Urothelium cell line (cell line): ENCODE measurements at regions not wholly inside any gene's neighbourhood (a gene's known extent, or its start where the extent isn't known, plus 50 kb on each side); places are given as distances from the start of the nearest gene placed in this dataset.

Experiments used
- DNase-seq: peaks from one replicate; pipeline ENCODE4 v3.0.0; 2011; ENCODE audit warnings: low spot score, mixed read lengths
- FAIRE-seq: peaks from 2 replicates; lab custom pipeline; 2011; peaks lifted over from hg19 to GRCh38; lab: Jason Lieb, UNC

DNA sequence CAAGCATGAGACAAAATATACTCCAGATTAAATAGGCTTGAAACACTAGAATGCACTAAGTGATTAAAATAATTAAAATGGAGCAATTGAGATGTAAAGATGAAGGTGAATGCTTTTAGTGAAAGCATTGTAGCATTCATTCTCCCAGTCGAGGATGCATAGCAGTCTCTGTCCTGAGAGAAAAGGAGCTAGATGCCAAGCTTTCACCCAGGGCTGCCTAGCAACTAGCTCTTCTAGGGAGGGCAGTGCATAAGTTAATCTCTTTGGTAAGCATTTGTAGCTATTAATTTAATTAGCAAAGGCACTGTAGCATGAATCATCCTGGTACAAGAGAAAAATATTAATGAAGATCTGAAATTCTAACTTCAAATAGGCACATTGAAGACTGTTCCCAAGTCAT, 1014.8 kb downstream of the C4orf33 start:
- FAIRE-seq (no peak), DNase-seq (no peak)

DNA sequence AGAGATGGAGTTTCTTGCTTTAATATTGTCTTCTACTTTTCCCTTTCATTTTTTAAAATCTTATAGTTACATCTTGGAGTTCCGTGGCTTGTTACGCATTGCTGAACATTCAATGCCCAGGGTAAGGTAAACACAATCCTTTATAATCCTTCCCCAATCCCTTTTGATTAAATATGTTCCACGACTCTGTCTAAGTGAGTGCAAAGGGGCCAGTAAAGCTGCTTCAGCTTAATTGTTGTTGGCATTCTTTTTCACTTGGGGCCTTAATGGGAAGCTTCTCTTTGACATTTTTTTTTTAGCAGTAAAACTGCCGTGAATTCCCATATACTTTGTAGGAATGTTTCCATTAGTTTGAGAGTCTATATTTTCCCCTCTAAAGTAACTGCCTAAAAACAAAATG, 1028.1 kb downstream of the C4orf33 start:
- no peak for FAIRE-seq
- DNase-seq: no peak

DNA sequence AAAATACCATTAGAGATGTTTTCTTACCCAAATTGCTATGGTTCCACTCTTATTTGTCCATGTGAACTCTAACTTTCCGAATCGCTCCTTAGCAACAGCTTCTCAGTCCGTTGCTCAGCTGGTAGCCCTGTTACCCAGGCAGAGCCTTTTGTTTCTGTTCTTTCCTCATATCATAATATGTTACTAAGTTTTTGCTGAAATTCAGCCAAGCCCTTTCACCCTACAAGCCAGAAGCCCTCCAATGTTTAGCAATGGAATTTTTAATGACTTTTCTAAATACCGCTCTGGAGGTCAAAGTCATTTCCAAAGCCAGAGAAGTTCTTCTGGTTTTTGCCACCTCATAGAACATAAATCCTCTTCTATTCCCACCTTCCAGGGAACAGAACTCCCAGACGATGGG, 1029.5 kb downstream of the C4orf33 start:
- FAIRE-seq (no peak), DNase-seq (no peak)

- FAIRE-seq: no peak
Measured at GRCh38 chr4:130127297-130127696, 1031.3 kb downstream of the C4orf33 start.

DNA sequence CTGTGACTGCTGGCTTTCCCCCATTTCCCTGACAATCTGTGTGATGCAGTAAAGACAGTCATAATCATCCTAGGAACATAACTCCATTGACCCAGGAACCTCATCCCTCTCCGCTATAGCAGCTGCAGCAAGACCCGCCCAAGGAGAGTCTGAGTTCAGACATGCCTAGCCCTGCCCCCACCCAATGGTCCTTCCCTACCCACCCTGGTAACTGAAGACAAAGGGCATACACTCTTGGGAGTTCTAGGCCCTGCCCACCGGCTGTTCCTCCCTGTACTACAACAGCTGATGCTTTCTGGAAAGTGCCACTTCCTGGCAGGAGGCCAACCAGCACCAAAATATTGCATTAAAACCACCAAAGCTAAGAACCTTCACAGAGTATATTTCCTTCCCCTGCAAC, 1035.6 kb downstream of the C4orf33 start:
- DNase-seq (no peak), FAIRE-seq (no peak)

More at GRCh38 chr4:130127297-130127696, 1031.3 kb downstream of the C4orf33 start:
- no peak for DNase-seq

DNA sequence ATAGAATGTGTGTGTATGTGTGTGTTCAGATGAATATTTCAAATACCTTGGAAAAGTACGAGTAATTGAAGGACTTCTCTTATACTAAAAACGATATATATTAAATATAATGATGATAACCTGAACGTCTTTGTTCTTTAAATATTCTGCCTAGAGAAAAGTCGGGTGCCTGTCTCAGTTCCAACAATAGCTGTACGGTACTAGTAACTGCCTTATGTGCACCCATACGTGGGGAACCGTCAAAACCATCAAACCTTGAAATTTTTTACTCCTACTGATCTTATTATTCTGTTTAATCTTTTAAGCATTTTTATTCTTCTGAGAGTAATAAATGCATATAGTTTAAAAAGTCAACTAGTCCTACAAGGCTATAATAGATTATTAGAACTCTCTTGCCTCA, 1045.7 kb downstream of the C4orf33 start:
- DNase-seq: no peak

DNA sequence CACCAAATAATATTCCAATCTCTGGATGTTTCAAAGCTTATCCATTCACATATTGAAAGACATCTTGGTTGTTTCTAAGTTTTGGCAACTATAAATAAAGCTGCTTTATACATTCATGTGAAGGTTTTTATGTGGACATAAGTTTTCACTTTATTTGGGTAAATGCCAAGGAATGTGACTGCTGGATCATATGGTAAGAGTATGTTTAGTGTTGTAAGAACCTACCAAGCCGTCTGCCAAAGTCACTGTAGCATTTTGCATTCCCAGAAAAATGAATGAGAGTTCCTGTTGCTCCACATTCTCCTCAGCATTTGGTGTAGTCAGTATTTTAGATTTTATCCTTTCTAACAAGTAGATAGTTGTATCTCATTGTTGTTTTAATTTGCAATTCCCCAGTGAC, 1047.7 kb downstream of the C4orf33 start:
- FAIRE-seq (no peak), DNase-seq (no peak)

More for the DNA sequence above, 1045.7 kb downstream of the C4orf33 start:
- no peak for FAIRE-seq

GRCh38 chr4:130146773-130147172, 1050.8 kb downstream of the C4orf33 start:
- no peak for DNase-seq
- FAIRE-seq: no peak

DNA sequence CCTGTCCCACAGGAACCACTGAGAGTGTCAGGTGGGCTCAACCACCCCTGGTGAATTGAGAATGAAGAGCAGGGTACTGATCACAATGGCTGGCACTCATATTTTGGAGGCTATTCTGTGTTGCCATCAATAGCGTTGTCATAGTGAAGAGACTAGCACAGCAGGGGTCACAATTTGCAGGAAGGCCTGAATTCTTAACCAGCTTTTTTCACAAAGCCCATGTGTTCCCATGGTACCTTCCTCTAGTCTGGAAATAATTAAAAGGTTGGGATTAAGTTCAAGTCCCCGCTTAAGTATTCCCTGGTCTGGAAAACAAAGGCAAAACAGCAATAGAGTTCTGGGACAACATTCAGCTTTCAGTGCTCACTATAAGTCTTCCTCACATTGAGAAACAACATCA, 1051.7 kb downstream of the C4orf33 start:
- no peak for FAIRE-seq

DNA sequence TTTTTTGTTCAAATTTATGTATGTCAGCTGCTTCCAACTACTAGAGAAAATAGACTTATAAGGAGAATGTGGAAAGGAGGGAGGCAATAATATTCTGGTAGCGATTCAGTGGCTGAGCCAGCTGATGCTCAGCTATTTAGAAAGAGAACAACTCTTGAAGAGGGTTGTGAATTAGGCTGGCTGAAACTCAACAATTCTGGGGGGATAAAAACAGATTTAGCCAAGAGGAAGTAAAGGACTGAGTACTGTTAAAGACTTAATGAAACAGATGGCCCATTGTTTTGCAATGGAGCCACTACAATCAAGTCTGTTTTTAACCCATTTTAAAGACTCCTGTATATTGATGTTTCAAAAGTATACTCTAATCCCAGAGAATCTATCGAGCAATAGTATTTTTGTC, 1058.9 kb downstream of the C4orf33 start:
- FAIRE-seq: no peak
- no peak for DNase-seq

More for the DNA sequence above, 1051.7 kb downstream of the C4orf33 start:
- no peak for DNase-seq

DNA sequence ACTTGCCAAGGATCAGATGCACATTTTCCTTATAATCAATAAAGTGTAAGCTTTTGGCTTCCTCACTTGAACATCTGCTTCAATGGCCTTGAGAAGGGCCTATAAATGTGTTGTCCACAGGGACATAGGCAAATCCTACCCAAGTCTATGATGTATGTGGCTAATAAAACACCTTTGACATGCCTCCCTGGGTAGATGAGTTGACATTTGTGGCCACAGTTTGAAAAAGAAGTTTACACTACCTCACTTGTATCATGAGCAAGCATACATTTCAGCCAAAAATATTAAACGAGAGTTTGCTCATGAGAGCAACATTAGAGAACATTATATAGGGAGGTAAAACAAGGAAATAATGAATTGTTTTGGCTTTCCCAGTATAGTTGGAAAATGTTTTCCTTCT, 1067.7 kb downstream of the C4orf33 start:
- FAIRE-seq (no peak), DNase-seq (no peak)

- no peak for FAIRE-seq
- no peak for DNase-seq
Measured at GRCh38 chr4:130165381-130165780, 1069.4 kb downstream of the C4orf33 start.

GRCh38 chr4:130172156-130172555, 1076.2 kb downstream of the C4orf33 start:
- FAIRE-seq: no peak
- no peak for DNase-seq

GRCh38 chr4:130178106-130178505, 1082.2 kb downstream of the C4orf33 start:
- FAIRE-seq (no peak), DNase-seq (no peak)

- DNase-seq (no peak), FAIRE-seq (no peak)
Measured at GRCh38 chr4:130183096-130183495, 1087.1 kb downstream of the C4orf33 start.

GRCh38 chr4:130183766-130184165, 1087.8 kb downstream of the C4orf33 start:
- FAIRE-seq (no peak), DNase-seq (no peak)

GRCh38 chr4:130185123-130185522, 1089.2 kb downstream of the C4orf33 start:
- no peak for FAIRE-seq
- no peak for DNase-seq

DNA sequence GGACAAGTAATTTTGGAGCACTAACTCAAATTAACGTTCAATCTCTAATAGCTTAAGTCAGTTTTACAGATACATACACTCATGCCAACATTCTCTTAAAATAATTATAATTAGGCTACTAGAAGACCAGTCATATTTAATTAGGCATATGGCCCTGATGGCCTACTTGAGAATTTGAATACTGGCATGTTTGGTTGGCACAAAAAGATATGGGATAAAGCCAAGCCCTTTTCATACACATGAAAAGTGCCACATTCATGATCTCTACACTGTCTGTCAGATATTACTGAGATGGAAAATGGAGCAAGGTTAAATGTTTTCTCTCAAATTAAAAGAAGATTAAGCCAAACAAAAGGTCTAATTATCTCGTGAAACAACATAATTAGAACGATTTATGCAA, 1091.0 kb downstream of the C4orf33 start:
- DNase-seq (no peak), FAIRE-seq (no peak)

DNA sequence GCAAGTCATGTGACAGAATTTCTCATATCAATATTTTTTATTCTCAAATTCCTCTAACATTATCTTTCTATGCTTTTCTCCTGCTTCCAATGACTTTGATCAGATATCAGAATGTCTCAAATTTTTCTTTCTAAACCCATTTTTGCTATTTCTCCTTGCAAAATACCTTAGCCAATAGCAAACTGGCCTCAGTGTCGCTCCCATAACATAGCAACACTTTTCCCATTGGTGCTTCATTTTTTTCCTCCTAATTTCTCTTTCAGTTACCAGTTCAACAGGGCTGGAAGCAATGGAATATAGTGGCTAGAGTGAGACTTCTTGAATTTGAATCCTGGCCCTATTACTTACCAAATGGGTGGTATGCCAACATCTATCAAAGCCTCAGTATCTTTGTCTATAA, 1091.6 kb downstream of the C4orf33 start:
- DNase-seq (no peak), FAIRE-seq (no peak)

GRCh38 chr4:130192787-130193186, 1096.8 kb downstream of the C4orf33 start:
- no peak for FAIRE-seq

DNA sequence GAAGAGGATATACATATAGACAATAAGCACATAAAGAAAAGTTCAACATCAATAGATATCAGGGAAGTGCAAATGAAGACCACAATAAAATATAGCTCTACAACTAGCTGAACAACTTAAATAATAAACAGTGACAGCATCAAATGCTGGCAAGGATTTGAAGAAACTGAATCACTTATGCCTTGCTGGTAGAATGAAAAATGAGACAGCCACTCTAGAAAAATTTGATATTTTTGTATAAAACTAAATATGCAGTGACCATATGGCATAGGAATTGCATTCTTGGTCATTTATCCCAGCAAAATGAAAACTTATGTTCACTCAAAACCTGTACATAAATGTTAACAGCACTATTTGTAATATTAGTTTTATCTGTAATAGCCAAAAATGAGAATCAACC, 1102.0 kb downstream of the C4orf33 start:
- FAIRE-seq (no peak), DNase-seq (no peak)

More at GRCh38 chr4:130192787-130193186, 1096.8 kb downstream of the C4orf33 start:
- no peak for DNase-seq

- no peak for FAIRE-seq
Measured at GRCh38 chr4:130203571-130203970, 1107.6 kb downstream of the C4orf33 start.

DNA sequence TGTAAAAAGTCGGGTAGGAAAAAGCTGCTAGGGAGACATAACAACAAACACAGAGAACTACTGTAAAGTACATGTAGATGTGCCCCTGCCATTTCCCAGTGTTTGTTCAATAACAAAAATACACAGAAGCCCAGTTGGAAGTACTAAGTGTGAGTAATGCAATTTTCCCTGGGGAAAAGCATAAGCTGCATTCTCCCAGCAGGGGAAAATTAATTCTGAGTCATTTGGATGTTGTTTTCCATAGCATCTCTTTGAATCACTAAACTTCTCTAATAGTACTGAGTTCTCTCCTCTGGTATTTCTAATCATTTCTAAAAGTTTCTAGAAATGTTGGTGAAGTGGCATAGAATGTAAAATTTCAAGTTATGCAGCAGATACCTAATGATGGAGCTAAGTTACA, 1114.9 kb downstream of the C4orf33 start:
- DNase-seq (no peak), FAIRE-seq (no peak)

More at GRCh38 chr4:130203571-130203970, 1107.6 kb downstream of the C4orf33 start:
- DNase-seq: no peak

DNA sequence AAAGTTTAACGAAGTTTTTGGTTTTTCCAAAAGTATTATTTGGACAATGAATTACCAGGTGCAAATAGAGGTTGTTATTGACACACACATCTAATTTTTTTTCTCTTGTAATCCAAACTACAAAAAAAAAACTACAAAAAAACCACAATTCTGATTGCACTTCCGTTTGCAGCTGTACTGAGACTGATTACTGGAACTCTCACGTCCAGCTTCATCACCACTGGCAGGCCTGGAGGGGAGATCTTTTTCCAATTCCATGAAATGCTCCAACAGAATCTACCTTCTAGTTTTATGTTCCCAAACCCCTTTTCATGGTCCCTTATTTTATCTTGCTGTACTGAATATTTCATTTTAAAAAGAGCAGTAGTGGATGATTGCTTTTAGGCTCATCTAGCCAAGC, 1118.3 kb downstream of the C4orf33 start:
- no peak for FAIRE-seq

More for the DNA sequence above, 1118.3 kb downstream of the C4orf33 start:
- DNase-seq: no peak
